Neural crest cell (in vitro differentiated cells): ENCODE measurements at regions not wholly inside any gene's neighbourhood (a gene's known extent, or its start where the extent isn't known, plus 50 kb on each side); places are given as distances from the start of the nearest gene placed in this dataset.

ENCODE experiments used
- DNase-seq: peaks from one replicate; pipeline ENCODE4 v3.0.0; 2021; ENCODE audit warnings: low read depth, mixed read lengths, low spot score
- H3K27ac Mint-ChIP-seq: one replicate; pipeline ENCODE4 v1.8.0; 2021; ENCODE audit warnings: mild to moderate bottlenecking, mixed read lengths; ENCODE audit not compliant: unreplicated experiment
- H3K27me3 Mint-ChIP-seq: 2 replicates; pipeline ENCODE4 v1.8.0; 2021; ENCODE audit warnings: low read depth, mild to moderate bottlenecking, mixed read lengths
- H3K36me3 Mint-ChIP-seq: 2 replicates; pipeline ENCODE4 v1.8.0; 2021; ENCODE audit warnings: low read depth, mild to moderate bottlenecking, mixed read lengths
- H3K4me1 Mint-ChIP-seq: 2 replicates; pipeline ENCODE4 v1.8.0; 2021; ENCODE audit warnings: mixed read lengths
- H3K4me3 Mint-ChIP-seq: one replicate; pipeline ENCODE4 v1.8.0; 2021; ENCODE audit warnings: mild to moderate bottlenecking, mixed read lengths
- H3K9me3 Mint-ChIP-seq: 2 replicates; pipeline ENCODE4 v1.8.0; 2021; ENCODE audit warnings: mixed read lengths
- CTCF ChIP-seq: fragments of 200-600 bp; sonication (generic); conservative IDR thresholded peaks from 2 replicates; pipeline ENCODE4 v1.5.0; 2021; ENCODE audit warnings: antibody characterized with exemption, mild to moderate bottlenecking

DNA sequence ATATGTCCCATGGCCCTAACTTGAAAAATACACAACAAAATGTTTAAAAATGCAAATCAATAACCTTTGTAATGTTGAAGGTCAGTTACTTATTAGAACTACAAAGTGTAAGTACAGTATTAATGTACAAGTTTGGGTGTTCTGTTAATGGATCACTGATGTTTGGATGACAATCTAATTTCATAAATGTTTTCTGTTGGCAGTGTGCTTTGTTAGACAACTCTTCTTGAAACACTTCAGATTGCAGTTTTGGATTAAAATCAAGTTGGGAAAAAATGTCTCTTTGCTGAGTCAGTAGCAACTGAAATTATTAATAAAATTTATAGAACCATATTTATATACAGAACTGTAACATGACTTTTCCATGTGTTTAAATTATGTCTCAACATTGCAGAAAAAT, 1063.5 kb upstream of the PCDH9 start:
- Mint-ChIP-seq H3K36me3 (no peaks in the 10 kb centered on the region), H3K27ac (no peak overlapping the region), H3K27me3 (no peaks in the 10 kb centered on the region), H3K4me1 (no peaks in the 10 kb centered on the region), H3K4me3 (no peak overlapping the region), H3K9me3 (no peaks in the 10 kb centered on the region)
- no peak for DNase-seq
- TF ChIP-seq CTCF: no peak

DNA sequence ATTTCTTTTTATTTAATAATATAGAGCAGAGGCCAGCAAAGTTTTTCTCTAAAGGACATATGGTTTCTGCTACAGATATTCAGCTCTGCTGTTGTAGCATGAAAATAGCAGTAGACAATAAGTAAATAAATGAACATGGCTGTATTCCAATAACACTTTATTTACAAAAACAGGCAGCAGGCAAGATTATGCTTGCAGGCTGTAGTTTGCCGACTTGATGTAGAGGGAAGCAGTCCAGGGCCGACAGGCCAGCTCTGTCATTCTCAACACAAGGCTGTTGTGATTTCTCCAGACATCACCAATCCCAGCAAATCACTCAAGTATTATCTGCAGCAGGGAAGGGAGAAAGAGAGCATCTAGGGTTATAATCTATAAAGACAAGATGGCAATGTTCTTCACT, 1062.5 kb upstream of the PCDH9 start:
- H3K4me1 Mint-ChIP-seq: no peaks in the 10 kb centered on the region

DNA sequence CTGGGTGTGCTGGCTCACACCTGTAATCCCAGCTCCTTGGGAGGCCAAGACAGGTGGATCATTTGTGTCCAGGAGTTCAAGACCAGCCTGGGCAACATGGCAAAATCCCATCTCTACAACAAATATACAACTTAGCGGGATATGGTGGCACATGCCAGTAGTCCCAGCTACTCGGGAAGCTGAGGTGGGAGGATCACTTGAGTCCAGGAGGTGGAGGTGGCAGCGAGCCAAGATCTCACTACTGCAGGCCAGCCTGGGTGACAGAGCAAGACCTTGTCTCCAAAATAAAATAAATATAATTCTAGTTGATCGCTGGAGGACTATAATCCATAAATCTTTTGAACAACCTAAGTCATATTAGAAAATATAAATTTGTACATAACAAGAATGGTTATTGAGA, 1061.5 kb upstream of the PCDH9 start:
- H3K4me3 Mint-ChIP-seq: no peak overlapping the region
- H3K27ac Mint-ChIP-seq: no peak overlapping the region
- no peak for DNase-seq
- H3K9me3 Mint-ChIP-seq: no peaks in the 10 kb centered on the region
- H3K4me1 Mint-ChIP-seq: no peaks in the 10 kb centered on the region
- H3K36me3 Mint-ChIP-seq: no peaks in the 10 kb centered on the region
- no peak for TF ChIP-seq CTCF
- H3K27me3 Mint-ChIP-seq: no peaks in the 10 kb centered on the region

More for the DNA sequence above, 1062.5 kb upstream of the PCDH9 start:
- H3K27ac Mint-ChIP-seq: no peak overlapping the region
- no peaks in the 10 kb centered on the region for H3K36me3 Mint-ChIP-seq
- DNase-seq: no peak
- no peaks in the 10 kb centered on the region for H3K27me3 Mint-ChIP-seq
- TF ChIP-seq CTCF: no peak
- H3K4me3 Mint-ChIP-seq: no peak overlapping the region
- no peaks in the 10 kb centered on the region for H3K9me3 Mint-ChIP-seq

DNA sequence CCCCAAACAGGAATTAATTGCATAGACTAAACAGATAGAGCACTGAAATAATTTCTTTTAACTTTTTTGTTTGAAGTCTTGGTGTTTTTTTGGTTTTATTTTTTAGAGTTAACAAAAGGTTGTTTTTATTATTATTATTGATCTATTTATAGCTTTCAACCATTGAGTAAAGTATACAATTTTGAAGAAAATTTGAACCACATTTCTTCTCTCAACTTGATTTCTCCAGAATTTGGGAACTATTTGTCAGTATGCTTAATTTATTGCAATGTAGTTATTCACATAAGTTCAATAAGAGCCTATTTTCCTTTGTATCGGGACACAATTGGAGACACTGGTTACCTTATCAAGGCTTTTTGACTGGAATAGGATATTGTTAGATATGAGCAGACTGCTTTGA, 1045.6 kb upstream of the PCDH9 start:
- Mint-ChIP-seq H3K27me3 (no peaks in the 10 kb centered on the region), H3K36me3 (peaks cover 13% of the 10 kb centered on the region), H3K4me3 (no peak overlapping the region), H3K4me1 (no peaks in the 10 kb centered on the region), H3K9me3 (peaks cover 23% of the 10 kb centered on the region), H3K27ac (no peak overlapping the region)
- no peak for TF ChIP-seq CTCF
- no peak for DNase-seq

DNA sequence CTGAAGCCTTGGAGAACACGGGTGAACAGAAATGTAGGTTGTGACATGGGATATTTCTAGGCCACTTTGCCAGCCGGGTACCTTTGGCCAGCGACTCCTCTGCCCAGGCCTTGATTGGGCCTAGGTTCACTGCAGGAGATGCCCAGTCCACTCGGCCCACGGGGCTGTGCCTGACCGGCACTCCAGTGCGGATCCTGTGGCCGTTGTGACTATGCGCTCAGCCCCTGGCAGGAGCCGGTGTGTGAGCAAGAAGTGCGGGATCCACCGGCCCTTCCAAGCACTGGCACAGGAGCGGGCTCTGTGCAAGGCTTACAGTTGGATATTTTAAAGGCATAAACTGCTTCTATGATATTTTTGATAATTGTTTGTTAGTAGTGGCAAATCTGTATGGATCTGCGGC, 1042.5 kb upstream of the PCDH9 start:
- Mint-ChIP-seq H3K9me3 (peaks cover 20% of the 10 kb centered on the region), H3K36me3 (peaks cover 11% of the 10 kb centered on the region), H3K27me3 (no peaks in the 10 kb centered on the region), H3K4me3 (no peak overlapping the region), H3K27ac (no peak overlapping the region), H3K4me1 (no peaks in the 10 kb centered on the region)
- TF ChIP-seq CTCF: no peak
- no peak for DNase-seq

DNA sequence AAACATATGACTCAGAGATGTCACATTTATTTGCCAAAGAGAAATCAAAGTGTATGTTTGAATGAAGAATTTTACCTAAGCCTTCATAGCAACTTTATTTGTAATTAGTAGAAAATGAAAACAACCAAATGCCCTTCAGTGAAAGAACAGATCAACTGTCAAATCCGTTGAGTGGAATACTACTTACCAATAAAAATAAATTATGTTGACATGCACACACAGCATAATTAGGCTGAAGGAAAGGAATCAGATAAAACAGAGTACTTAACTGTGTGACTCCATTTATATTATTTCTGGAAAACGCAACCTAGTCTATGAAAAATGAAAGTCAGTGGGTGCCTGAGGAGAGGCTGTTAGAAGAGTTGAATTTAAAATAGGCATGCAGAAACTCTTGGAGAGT, 1034.6 kb upstream of the PCDH9 start:
- H3K27ac Mint-ChIP-seq: no peak overlapping the region
- no peaks in the 10 kb centered on the region for H3K4me1 Mint-ChIP-seq
- H3K27me3 Mint-ChIP-seq: no peaks in the 10 kb centered on the region
- H3K36me3 Mint-ChIP-seq: no peaks in the 10 kb centered on the region
- H3K4me3 Mint-ChIP-seq: no peak overlapping the region
- H3K9me3 Mint-ChIP-seq: peaks cover 4% of the 10 kb centered on the region
- no peak for DNase-seq
- no peak for TF ChIP-seq CTCF
